HG03064 (cell line): ENCODE measurements at regions not wholly inside any gene's neighbourhood (a gene's known extent, or its start where the extent isn't known, plus 50 kb on each side); places are given as distances from the start of the nearest gene placed in this dataset.

Experiments
- ATAC-seq: cut with Tn5 transposase; IDR thresholded peaks from one replicate; pipeline ENCODE4 v1.9.1; 2021; ENCODE audit warnings: low read depth; ENCODE audit not compliant: unreplicated experiment

DNA sequence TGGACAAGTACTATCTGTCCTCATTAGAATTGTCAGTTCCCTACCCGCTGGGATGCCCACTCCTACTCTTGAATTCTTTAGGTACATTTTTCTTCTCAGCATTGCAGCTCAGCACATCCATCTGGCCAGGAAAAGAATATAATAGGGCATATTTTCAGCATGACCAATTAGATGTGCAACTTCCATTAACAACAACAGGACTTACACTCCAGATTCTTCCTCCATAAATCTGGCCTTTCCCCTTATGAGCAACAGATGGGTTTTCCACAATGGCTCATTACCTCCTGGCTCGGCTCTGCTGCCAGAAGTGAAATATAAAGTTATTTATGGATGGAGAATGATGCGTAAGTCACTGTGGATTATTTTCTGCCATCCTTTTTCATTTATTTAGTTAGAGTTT is 443.8 kb upstream of the TGFBR2 start:
- no peak for ATAC-seq

DNA sequence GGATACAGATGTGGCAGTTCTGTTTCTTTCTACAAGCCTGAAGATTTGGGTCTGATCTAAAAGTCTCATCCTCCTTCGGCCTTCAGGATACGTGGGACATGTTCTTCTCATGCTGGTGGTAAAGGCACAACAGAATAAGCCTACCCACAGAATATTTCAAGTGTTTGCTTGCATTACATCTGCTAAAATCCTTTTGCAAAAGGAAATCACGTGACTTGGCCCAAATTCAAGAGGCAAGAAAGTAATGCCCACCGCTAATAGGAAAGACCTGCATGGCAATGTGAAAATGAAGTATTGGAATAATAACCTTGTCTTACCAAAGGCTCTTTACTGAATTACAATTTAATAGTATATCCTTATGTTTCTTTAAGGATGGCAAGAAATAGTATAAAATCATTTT is 439.9 kb upstream of the TGFBR2 start:
- ATAC-seq: no peak

DNA sequence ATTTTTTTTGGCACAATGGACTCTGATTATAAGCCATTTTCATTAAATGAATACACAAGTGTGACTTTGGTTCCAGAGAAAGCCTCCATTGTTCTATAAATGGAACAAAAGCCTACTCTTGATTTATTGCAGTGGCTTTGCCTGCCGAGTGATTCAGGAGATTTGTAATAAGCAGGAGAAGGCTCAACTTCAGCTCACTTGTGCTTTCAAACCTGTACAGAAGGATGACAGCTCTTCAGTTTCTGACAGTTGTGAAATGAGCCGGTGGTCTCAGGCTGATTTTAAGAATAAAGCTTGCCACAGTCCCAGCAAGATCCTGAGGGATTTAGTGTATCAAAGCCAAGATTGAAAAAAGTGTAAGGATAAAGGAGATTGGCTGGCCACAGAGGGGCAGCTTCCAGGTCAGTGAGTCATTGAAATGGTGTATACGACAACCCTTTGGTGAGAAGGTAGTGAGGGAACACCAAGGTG is 438.8 kb upstream of the TGFBR2 start:
- ATAC-seq: no peak

DNA sequence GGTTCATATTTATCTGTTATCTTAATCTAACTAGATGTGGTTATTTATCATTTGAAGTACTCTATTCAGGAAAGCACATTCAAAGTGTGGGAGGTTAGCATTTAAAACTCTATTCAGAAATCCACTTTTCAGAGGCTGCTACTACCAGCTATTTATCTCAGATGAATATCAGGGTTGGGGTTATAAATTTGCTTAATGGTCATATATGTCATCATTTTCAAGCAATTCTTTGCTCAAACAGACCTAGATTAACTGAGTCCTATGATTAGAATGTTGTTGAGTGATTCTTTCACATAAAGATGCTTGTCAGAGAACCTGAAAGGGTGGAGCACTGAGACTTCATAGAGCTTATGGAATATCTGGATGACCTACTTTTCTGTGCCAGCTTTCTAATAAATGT is 436.9 kb upstream of the TGFBR2 start:
- no peak for ATAC-seq

GRCh38 chr3:30170681-30171438 is 435.5 kb upstream of the TGFBR2 start:
- ATAC-seq: no peak

DNA sequence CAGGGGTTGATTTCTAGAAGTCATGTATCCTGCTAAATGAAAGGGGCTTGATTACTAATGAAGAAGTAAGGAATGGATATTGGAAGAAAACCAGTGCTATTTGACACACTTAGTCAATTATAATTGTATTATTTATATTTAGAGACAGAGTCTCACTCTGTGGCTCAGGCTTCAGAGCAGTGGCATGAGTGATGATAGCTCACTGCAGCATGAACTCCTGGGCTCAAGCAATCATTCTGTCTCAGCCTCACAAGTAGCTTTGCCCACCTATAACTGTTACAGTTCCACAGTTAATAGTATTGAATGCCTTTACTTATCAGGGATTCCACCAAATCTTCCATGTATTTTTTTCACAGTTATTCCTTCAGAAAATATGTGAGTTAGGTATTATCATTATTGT is 432.0 kb upstream of the TGFBR2 start:
- ATAC-seq: no peak

GRCh38 chr3:30180310-30181177 is 425.9 kb upstream of the TGFBR2 start:
- no peak for ATAC-seq

- ATAC-seq: no peak
These were observed 425.3 kb upstream of the TGFBR2 start for GRCh38 chr3:30181178-30181465.

- no peak for ATAC-seq
These were observed 424.8 kb upstream of the TGFBR2 start for GRCh38 chr3:30181581-30181980.

- no peak for ATAC-seq
These were observed 423.0 kb upstream of the TGFBR2 start for GRCh38 chr3:30183421-30183820.

DNA sequence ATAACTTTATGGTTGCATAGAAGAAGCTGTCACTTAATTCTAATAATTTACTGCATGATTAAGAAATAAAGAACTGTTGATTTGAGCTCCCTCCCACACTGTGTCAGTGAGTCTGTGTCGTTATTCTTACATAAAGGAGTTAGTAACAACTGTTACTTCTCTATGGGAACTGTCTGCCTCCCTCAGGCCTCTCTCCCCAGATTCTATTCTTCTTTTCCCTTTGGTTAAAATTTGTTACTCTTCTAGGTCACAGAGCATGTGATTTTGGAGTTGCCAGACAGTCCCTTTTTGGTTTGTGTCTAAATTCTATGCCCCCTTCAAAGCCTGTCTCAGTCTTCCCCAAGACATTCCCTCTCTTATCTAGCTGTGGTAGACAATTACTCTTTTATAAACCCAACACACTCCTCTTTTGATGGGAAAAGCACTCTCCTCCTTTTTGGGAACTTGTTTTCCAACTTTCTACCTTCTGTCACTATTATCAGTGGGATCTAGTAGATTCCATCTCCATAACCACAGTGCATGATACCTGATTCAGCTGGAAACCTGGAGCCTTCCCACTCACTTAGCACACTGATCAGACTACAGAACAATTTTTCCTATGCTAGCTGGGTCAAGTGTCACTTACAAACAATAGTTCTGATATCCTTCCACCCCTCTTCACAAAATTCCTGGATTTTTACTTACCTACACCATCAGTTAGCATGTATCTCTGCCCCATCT is 422.1 kb upstream of the TGFBR2 start:
- ATAC-seq: no peak

- ATAC-seq: no peak
These were observed 420.5 kb upstream of the TGFBR2 start for GRCh38 chr3:30185872-30186271.

DNA sequence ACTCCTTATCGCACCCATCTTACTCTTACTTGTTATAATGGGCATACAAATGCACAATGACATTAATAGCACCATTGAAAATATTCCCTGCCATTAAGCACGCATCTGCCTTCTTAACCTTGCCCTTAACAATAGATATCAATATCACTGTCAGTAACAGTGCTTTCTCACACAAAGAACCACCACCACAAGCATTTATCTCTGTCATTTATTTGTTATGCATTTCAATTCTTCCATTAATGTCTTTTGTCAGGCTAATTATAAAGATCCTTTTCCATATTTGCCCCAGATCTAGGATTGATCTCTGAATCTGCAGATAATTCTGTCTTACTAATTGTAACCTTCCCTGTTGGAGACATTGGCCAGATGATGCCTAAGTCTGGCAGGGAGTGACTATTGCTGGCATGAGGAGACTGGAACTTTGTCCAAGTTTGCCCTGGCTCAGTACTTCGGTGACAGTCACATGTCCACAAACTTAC is 419.6 kb upstream of the TGFBR2 start:
- no peak for ATAC-seq

DNA sequence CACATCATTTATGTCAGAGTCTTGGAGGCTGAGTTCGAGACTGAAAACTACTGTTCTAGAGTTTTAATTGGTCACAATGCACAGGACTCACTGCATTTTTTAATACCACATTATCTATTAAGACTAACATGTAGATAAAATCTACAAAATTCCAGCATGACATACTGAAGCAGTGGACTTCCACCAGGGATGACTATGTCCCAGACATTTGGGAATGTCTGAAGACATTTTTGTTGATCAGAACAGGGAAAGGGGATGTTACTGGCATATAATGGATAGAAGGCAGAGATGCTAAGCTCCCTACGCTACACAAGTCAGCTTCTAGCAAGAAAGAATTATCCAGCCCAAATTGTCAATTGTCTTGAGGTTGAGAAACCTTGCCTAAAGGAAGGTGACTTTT is 419.0 kb upstream of the TGFBR2 start:
- no peak for ATAC-seq

GRCh38 chr3:30188713-30189112 is 417.7 kb upstream of the TGFBR2 start:
- no peak for ATAC-seq

DNA sequence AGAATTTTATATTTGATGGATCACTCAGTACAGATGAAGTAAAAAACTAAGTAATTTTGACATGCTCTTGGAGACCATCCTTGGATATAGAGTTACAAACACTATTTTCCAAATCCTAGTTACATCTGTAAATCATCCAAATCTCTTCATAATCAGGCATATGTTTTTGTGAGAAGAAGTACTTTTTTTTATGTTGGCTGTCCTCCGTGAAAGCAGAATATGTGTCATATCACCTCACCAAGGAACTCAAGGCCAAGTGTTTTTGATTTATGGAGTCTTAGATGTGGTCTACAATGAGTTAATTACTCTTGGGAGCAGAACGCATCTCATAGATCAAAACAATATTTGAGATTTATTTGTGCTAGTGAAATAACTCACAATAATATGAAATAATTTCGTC is 416.5 kb upstream of the TGFBR2 start:
- ATAC-seq: no peak

DNA sequence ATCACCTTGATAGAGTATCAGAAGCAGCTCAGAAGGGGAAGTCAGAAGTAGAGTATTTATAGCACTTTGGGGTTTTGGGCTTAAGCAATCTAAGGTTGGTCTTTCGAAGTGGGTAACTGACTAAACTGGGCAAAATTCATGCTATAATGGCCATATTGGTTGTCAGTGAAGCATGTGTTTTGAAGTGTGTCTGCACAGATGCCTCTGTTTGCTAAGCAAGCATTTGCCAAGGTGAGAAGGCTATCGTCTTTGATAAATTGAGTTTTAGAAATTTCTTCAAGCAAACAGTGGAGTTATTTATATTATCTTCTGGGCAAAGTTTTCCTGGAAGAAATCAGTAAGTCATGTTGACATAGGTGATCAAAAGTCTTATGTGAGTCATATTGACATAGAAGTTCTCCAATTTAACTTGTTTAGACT is 412.8 kb upstream of the TGFBR2 start:
- ATAC-seq: no peak

DNA sequence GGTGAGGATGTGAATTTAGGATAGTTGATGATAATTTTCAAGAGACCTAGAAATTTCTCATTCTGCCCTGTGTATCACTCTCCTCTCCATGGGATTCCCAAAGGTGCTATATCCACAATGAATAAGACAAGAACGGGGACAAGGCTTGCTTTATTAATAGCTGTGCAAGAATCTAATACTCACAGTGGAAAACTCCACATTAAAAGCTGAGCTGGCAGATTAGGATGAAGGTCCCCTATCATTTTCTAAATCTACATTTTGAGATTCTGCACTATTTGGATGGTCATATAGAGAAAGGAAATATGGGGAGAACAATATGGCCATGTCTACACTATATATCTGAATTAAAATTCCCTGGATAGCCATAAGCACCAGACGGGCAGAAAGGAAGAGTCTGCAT is 411.0 kb upstream of the TGFBR2 start:
- ATAC-seq: no peak

DNA sequence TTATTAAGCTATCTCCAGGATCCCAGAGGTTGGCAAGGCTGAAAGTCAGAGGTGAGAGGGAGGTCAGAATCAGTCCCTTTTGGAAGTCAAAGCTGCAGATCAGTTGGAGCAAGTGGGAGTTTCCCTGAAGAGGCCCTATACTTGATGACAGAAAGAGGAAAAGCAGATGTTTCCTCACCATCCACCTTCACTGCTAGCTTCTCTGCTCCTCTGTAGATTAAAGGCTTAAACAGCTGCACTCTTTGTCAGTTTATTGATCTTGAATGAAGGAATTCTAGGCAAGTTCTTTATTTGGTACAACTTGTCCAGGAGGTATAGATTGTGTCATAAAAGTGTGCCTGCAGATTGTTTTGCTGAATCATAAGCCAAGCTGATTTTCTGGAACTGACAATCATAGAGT is 408.2 kb upstream of the TGFBR2 start:
- no peak for ATAC-seq

DNA sequence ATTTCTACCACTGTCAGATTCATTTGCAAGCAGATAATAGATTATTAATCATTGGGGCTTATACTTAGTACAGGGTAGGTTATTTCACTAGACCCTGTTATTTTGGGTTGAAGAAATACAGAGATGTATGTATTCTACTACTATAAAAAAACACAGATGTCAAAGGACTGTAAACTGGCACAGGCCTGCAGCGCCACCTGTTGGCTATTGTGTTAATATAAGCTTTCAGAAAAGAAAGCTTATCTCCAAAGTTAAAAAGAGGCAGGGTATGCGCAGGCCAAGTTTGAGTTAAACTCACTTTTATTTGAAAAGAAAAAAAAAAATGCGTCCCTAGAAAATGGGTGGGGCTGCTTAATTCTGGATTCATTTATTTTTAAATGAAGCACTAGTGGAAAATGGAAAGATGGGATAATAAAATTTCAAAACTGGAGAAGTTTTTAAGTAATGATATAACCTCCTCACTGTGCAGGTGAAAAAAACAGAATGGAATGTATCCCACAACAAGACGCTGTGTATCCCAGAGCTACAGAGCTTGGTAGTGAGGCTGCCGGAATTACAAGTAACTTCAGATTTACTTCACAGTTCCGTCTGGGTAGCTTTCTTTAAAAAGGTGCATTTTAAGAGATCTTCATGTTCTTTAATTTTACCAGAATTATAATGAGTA is 407.2 kb upstream of the TGFBR2 start:
- ATAC-seq: no peak

DNA sequence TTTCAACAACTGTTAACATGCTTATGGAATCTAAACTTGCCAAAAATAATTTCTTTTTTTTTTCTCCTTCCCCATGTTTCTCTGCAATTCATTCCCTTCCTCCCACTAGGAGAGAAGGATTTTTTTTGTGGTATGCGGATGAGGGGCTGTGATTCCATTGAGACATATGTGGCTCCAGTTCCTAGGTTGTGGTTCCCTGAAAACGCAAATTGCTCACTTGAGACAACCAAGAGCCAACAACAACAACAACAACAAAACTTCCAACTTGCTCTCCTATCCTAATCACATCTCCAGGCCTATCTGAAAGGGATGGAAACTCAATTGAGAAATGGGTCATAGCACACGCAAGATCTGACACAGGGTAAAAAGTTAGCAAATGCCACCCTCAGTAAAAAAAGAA is 406.5 kb upstream of the TGFBR2 start:
- ATAC-seq: no peak
